ENCODE measurements at regions not wholly inside any gene's neighbourhood (a gene's known extent, or its start where the extent isn't known, plus 50 kb on each side); places are given as distances from the start of the nearest gene placed in this dataset.

GRCh38 chr5:143947313-143947712 is 135.4 kb downstream of the HMHB1 start:
- Histone ChIP-seq H3K36me3 (ENCODE audit: control insufficient read depth in 3 of 3, insufficient read depth in 2 of 3, low read depth in 1 of 3, low read length in 3 of 3) (no peaks in the 10 kb centered on the region), H3K27ac (ENCODE audit: low read depth in 1 of 3, low read length in 2 of 3) (no peak overlapping the region), H3K9me3 (ENCODE audit: control insufficient read depth in 2 of 2, insufficient read depth in 1 of 2, low read depth in 1 of 2, low read length in 1 of 2) (peaks cover 0 to 2% of the 10 kb centered on the region in 2 donors), H3K4me3 (ENCODE audit: low read depth in 1 of 3, low read length in 3 of 3) (no peak overlapping the region), H3K4me1 (ENCODE audit: control insufficient read depth in 3 of 3, insufficient read depth in 2 of 3, low read depth in 1 of 3, low read length in 2 of 3) (no peaks in the 10 kb centered on the region), H3K27me3 (ENCODE audit: control insufficient read depth in 3 of 3, insufficient read depth in 3 of 3, low read length in 3 of 3) (no peaks in the 10 kb centered on the region)
- 75 to 87% (median 80%) methylated on average over 2 of the region's 2 CpGs for WGBS, 3 donors
- no peak for DNase-seq
- FAIRE-seq, result no peak

- FAIRE-seq (no peak), DNase-seq (no peak)
- H3K9me3 ChIP-seq (ENCODE audit: control insufficient read depth in 2 of 2, insufficient read depth in 1 of 2, low read depth in 1 of 2, low read length in 1 of 2), result no peaks in the 10 kb centered on the region
- no peaks in the 10 kb centered on the region for H3K27me3 ChIP-seq (ENCODE audit: control insufficient read depth in 3 of 3, insufficient read depth in 3 of 3, low read length in 3 of 3)
- H3K27ac ChIP-seq (ENCODE audit: low read depth in 1 of 3, low read length in 2 of 3), result no peak overlapping the region
- 84 to 87% (median 86%) methylated on average over 2 of the region's 2 CpGs for WGBS, 3 donors
- no peaks in the 10 kb centered on the region for H3K36me3 ChIP-seq (ENCODE audit: control insufficient read depth in 3 of 3, insufficient read depth in 2 of 3, low read depth in 1 of 3, low read length in 3 of 3)
- no peaks in the 10 kb centered on the region for H3K4me1 ChIP-seq (ENCODE audit: control insufficient read depth in 3 of 3, insufficient read depth in 2 of 3, low read depth in 1 of 3, low read length in 2 of 3)
- no peak overlapping the region for H3K4me3 ChIP-seq (ENCODE audit: low read depth in 1 of 3, low read length in 3 of 3)
Observed at GRCh38 chr5:143952809-143953208, 140.8 kb downstream of the HMHB1 start.

- no peak for FAIRE-seq
- Histone ChIP-seq H3K27me3 (ENCODE audit: control insufficient read depth in 3 of 3, insufficient read depth in 3 of 3, low read length in 3 of 3) (no peaks in the 10 kb centered on the region), H3K4me3 (ENCODE audit: low read depth in 1 of 3, low read length in 3 of 3) (no peak overlapping the region), H3K4me1 (ENCODE audit: control insufficient read depth in 3 of 3, insufficient read depth in 2 of 3, low read depth in 1 of 3, low read length in 2 of 3) (no peaks in the 10 kb centered on the region), H3K27ac (ENCODE audit: low read depth in 1 of 3, low read length in 2 of 3) (no peak overlapping the region), H3K9me3 (ENCODE audit: control insufficient read depth in 2 of 2, insufficient read depth in 1 of 2, low read depth in 1 of 2, low read length in 1 of 2) (no peaks in the 10 kb centered on the region), H3K36me3 (ENCODE audit: control insufficient read depth in 3 of 3, insufficient read depth in 2 of 3, low read depth in 1 of 3, low read length in 3 of 3) (no peaks in the 10 kb centered on the region)
- DNase-seq, result no peak
- 81 to 93% (median 89%) methylated on average over 4 of the region's 4 CpGs for WGBS, 3 donors
Observed at GRCh38 chr5:143953851-143954250, 141.9 kb downstream of the HMHB1 start.

DNA sequence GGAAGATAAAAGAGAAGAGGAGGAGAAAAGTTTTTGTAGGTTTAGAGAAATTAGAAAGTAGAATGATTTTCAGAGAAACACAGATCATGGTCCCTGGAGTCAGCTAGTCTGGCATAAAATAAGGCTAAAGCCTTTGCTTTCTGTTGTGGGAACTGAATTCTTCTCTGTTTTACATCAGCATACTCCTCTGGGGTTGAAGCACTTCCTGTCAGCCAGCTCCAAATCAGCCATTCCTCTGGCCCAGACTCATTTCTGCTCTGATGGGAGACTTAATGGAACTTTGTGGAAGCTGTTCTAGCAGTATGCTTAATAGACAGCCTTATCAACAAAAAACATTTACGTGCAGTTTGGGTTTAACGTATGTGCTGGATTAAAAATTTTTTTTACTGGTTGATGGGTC is 143.2 kb downstream of the HMHB1 start:
- H3K9me3 ChIP-seq (ENCODE audit: control insufficient read depth in 2 of 2, insufficient read depth in 1 of 2, low read depth in 1 of 2, low read length in 1 of 2), result no peaks in the 10 kb centered on the region
- H3K27me3 ChIP-seq (ENCODE audit: control insufficient read depth in 3 of 3, insufficient read depth in 3 of 3, low read length in 3 of 3), result peaks cover 0 to 2% (median 0%) of the 10 kb centered on the region in 3 donors
- 54 to 68% (median 57%) methylated on average over 2 of the region's 2 CpGs for WGBS, 3 donors
- H3K27ac ChIP-seq (ENCODE audit: low read depth in 1 of 3, low read length in 2 of 3), result no peak overlapping the region
- no peak overlapping the region for H3K4me3 ChIP-seq (ENCODE audit: low read depth in 1 of 3, low read length in 3 of 3)
- no peaks in the 10 kb centered on the region for H3K4me1 ChIP-seq (ENCODE audit: control insufficient read depth in 3 of 3, insufficient read depth in 2 of 3, low read depth in 1 of 3, low read length in 2 of 3)
- no peaks in the 10 kb centered on the region for H3K36me3 ChIP-seq (ENCODE audit: control insufficient read depth in 3 of 3, insufficient read depth in 2 of 3, low read depth in 1 of 3, low read length in 3 of 3)
- DNase-seq (no peak), FAIRE-seq (no peak)

DNA sequence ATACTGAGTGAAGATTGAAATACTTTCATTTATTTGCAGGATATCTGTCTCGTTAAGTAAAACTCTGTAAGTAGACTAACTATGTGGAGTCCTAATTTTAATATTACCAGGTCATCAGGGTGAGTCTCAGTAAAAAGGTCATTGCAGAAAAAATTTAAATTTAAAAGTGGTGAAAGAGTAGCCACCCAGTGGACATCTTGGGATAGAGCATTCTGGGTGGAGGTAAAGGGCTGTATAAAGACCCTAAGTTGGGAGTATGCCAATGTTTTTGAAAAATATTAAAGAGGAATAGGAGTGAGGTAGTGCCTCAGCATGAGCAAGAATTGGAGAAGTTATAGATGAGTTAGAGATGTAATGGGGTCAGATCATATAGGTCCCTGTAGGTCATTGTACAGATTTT is 145.5 kb downstream of the HMHB1 start:
- no peaks in the 10 kb centered on the region for H3K9me3 ChIP-seq (ENCODE audit: control insufficient read depth in 2 of 2, insufficient read depth in 1 of 2, low read depth in 1 of 2, low read length in 1 of 2)
- WGBS, 3 donors, result 81 to 85% (median 83%) methylated on average over 1 of the region's 1 CpG
- no peaks in the 10 kb centered on the region for H3K36me3 ChIP-seq (ENCODE audit: control insufficient read depth in 3 of 3, insufficient read depth in 2 of 3, low read depth in 1 of 3, low read length in 3 of 3)
- H3K27ac ChIP-seq (ENCODE audit: low read depth in 1 of 3, low read length in 2 of 3), result no peak overlapping the region
- H3K4me1 ChIP-seq (ENCODE audit: control insufficient read depth in 3 of 3, insufficient read depth in 2 of 3, low read depth in 1 of 3, low read length in 2 of 3), result no peaks in the 10 kb centered on the region
- no peak overlapping the region for H3K4me3 ChIP-seq (ENCODE audit: low read depth in 1 of 3, low read length in 3 of 3)
- FAIRE-seq (no peak), DNase-seq (no peak)
- peaks cover 0 to 2% (median 0%) of the 10 kb centered on the region in 3 donors for H3K27me3 ChIP-seq (ENCODE audit: control insufficient read depth in 3 of 3, insufficient read depth in 3 of 3, low read length in 3 of 3)

GRCh38 chr5:143962201-143962600 is 150.2 kb downstream of the HMHB1 start:
- 82 to 97% (median 92%) methylated on average over 1 of the region's 1 CpG for WGBS, 3 donors
- Histone ChIP-seq H3K9me3 (ENCODE audit: control insufficient read depth in 2 of 2, insufficient read depth in 1 of 2, low read depth in 1 of 2, low read length in 1 of 2) (no peaks in the 10 kb centered on the region), H3K27ac (ENCODE audit: low read depth in 1 of 3, low read length in 2 of 3) (no peak overlapping the region), H3K4me1 (ENCODE audit: control insufficient read depth in 3 of 3, insufficient read depth in 2 of 3, low read depth in 1 of 3, low read length in 2 of 3) (no peaks in the 10 kb centered on the region), H3K36me3 (ENCODE audit: control insufficient read depth in 3 of 3, insufficient read depth in 2 of 3, low read depth in 1 of 3, low read length in 3 of 3) (no peaks in the 10 kb centered on the region), H3K4me3 (ENCODE audit: low read depth in 1 of 3, low read length in 3 of 3) (no peak overlapping the region), H3K27me3 (ENCODE audit: control insufficient read depth in 3 of 3, insufficient read depth in 3 of 3, low read length in 3 of 3) (peaks cover 0 to 2% (median 0%) of the 10 kb centered on the region in 3 donors)
- FAIRE-seq, result no peak
- no peak for DNase-seq

GRCh38 chr5:143964919-143965318 is 153.0 kb downstream of the HMHB1 start:
- H3K9me3 ChIP-seq (ENCODE audit: control insufficient read depth in 2 of 2, insufficient read depth in 1 of 2, low read depth in 1 of 2, low read length in 1 of 2), result no peaks in the 10 kb centered on the region
- H3K4me1 ChIP-seq (ENCODE audit: control insufficient read depth in 3 of 3, insufficient read depth in 2 of 3, low read depth in 1 of 3, low read length in 2 of 3), result no peaks in the 10 kb centered on the region
- no peak for FAIRE-seq
- no peak for DNase-seq
- H3K27me3 ChIP-seq (ENCODE audit: control insufficient read depth in 3 of 3, insufficient read depth in 3 of 3, low read length in 3 of 3), result peaks cover 0 to under 1% (median 0%) of the 10 kb centered on the region in 3 donors
- H3K4me3 ChIP-seq (ENCODE audit: low read depth in 1 of 3, low read length in 3 of 3), result no peak overlapping the region
- H3K27ac ChIP-seq (ENCODE audit: low read depth in 1 of 3, low read length in 2 of 3), result no peak overlapping the region
- H3K36me3 ChIP-seq (ENCODE audit: control insufficient read depth in 3 of 3, insufficient read depth in 2 of 3, low read depth in 1 of 3, low read length in 3 of 3), result no peaks in the 10 kb centered on the region
- 75 to 86% (median 79%) methylated on average over 3 of the region's 3 CpGs for WGBS, 3 donors

DNA sequence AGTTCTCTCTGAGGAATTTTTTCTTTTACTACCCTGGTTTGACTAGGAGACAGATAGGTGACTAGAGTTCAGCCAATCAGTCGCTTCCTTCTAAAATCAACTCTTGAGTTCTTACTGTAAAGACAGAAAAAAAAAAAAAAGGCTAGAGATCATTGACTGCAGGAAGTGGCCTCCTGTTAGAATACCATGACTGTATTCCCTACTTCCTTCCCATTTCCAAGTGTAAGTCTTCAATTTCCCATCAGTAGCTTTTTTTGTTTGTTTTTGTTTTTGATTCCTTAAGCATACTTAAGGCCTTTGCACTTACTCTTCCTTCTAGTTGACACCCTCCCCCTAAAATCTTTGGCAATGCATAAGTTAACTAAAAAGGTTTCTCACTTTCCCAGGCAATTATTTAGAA is 154.3 kb downstream of the HMHB1 start:
- Histone ChIP-seq H3K27ac (ENCODE audit: low read depth in 1 of 3, low read length in 2 of 3) (no peak overlapping the region), H3K36me3 (ENCODE audit: control insufficient read depth in 3 of 3, insufficient read depth in 2 of 3, low read depth in 1 of 3, low read length in 3 of 3) (no peaks in the 10 kb centered on the region), H3K27me3 (ENCODE audit: control insufficient read depth in 3 of 3, insufficient read depth in 3 of 3, low read length in 3 of 3) (peaks cover 0 to 3% (median 0%) of the 10 kb centered on the region in 3 donors), H3K4me1 (ENCODE audit: control insufficient read depth in 3 of 3, insufficient read depth in 2 of 3, low read depth in 1 of 3, low read length in 2 of 3) (no peaks in the 10 kb centered on the region), H3K9me3 (ENCODE audit: control insufficient read depth in 2 of 2, insufficient read depth in 1 of 2, low read depth in 1 of 2, low read length in 1 of 2) (no peaks in the 10 kb centered on the region), H3K4me3 (ENCODE audit: low read depth in 1 of 3, low read length in 3 of 3) (no peak overlapping the region)
- no peak for DNase-seq
- 87 to 96% (median 91%) methylated on average over 1 of the region's 1 CpG for WGBS, 3 donors
- no peak for FAIRE-seq

- Histone ChIP-seq H3K36me3 (ENCODE audit: control insufficient read depth in 3 of 3, insufficient read depth in 2 of 3, low read depth in 1 of 3, low read length in 3 of 3) (no peaks in the 10 kb centered on the region), H3K9me3 (ENCODE audit: control insufficient read depth in 2 of 2, insufficient read depth in 1 of 2, low read depth in 1 of 2, low read length in 1 of 2) (no peaks in the 10 kb centered on the region), H3K27ac (ENCODE audit: low read depth in 1 of 3, low read length in 2 of 3) (no peak overlapping the region), H3K4me1 (ENCODE audit: control insufficient read depth in 3 of 3, insufficient read depth in 2 of 3, low read depth in 1 of 3, low read length in 2 of 3) (no peaks in the 10 kb centered on the region), H3K27me3 (ENCODE audit: control insufficient read depth in 3 of 3, insufficient read depth in 3 of 3, low read length in 3 of 3) (peaks cover 0 to 3% (median 0%) of the 10 kb centered on the region in 3 donors), H3K4me3 (ENCODE audit: low read depth in 1 of 3, low read length in 3 of 3) (no peak overlapping the region)
- DNase-seq, result peak; percentile 14 to 24
- no peak for FAIRE-seq
- 87 to 92% (median 90%) methylated on average over 3 of the region's 3 CpGs for WGBS, 3 donors
Observed at GRCh38 chr5:143968071-143968878, 156.3 kb downstream of the HMHB1 start.
